Transverse colon (tissue), 4 donors: ENCODE measurements at regions not wholly inside any gene's neighbourhood (a gene's known extent, or its start where the extent isn't known, plus 50 kb on each side); places are given as distances from the start of the nearest gene placed in this dataset.

Experiments used
- DNase-seq: peaks from one replicate; pipeline ENCODE4 v3.0.0-alpha.2; 2019
- H3K27ac ChIP-seq, 4 donors: fragments of 200-600 bp; sonication (generic); 2 replicates each; pipeline ENCODE4 v1.5.1; 2016 to 2018; ENCODE audit warnings: inconsistent platforms in 4 of 4
- H3K27me3 ChIP-seq: fragments of 200-600 bp; sonication (generic); 2 replicates; pipeline ENCODE4 v1.5.1; 2017; ENCODE audit warnings: inconsistent platforms
- H3K36me3 ChIP-seq, 4 donors: fragments of 200-600 bp; sonication (generic); 2 replicates each; pipeline ENCODE4 v1.5.1; 2017 to 2019; ENCODE audit warnings: inconsistent platforms in 4 of 4
- H3K4me1 ChIP-seq, 4 donors: fragments of 200-600 bp; sonication (generic); 2 replicates each; pipeline ENCODE4 v1.5.1; 2017 to 2020; ENCODE audit warnings: inconsistent platforms in 4 of 4
- H3K4me3 ChIP-seq, 4 donors: fragments of 200-600 bp; sonication (generic); 1 replicate in 1 of 4; 2 replicates in 3 of 4; pipeline versions ENCODE4 v1.5.1 to v1.6.1; 2017 to 2019; ENCODE audit warnings: inconsistent platforms in 4 of 4
- H3K9me3 ChIP-seq, 2 donors: fragments of 200-600 bp; sonication (generic); 2 replicates each; pipeline ENCODE4 v1.5.1; 2017 to 2019; ENCODE audit warnings: inconsistent platforms in 2 of 2
- EP300 ChIP-seq: sonication (generic); formaldehyde crosslinking; IDR thresholded peaks from one replicate; pipeline ENCODE4 v1.6.1; 2017; ENCODE audit warnings: antibody characterized with exemption, low read depth
- POLR2A ChIP-seq: fragments of 450-650 bp; IDR thresholded peaks from one replicate; pipeline ENCODE4 v1.6.1; 2016; ENCODE audit warnings: antibody characterized with exemption, mild to moderate bottlenecking, moderate library complexity
- POLR2AphosphoS5 ChIP-seq, 3 donors: sonication (generic); formaldehyde crosslinking; IDR thresholded peaks; one replicate each; pipeline ENCODE4 v1.6.1; 2016; ENCODE audit warnings: antibody characterized with exemption in 3 of 3
- WGBS, 2 donors: methylation state at CpG; one replicate each; pipeline ENCODE4 v1.1.5; 2018; ENCODE audit warnings: low coverage in 1 of 2; 5-methylcytosine and 5-hydroxymethylcytosine counted together
- in situ Hi-C, 4 donors: fragments of 200-750 bp; cut with MboI; loops; one replicate each; pipeline versions ENCODE4 v1.15.0 to v1.15.1; 2017; ENCODE audit warnings: low sequenced_read_pairs in 3 of 4, low pct_ligation_motif_present in 1 of 4, low pct_unique_long_range_greater_than_20kb in 1 of 4
- intact Hi-C: fragments of 100-400 bp; cut with DNase I; formaldehyde crosslinking; loops from one replicate; pipeline ENCODE4 v1.15.1; 2023; ENCODE audit warnings: low total_unique reads
- TF ChIP-seq, protein P1 (sequence below), 5 experiments: fragments of 200-600 bp in 3 of 5; fragments of 450-650 bp in 2 of 5; sonication (generic) in 3 of 5; IDR thresholded peaks; 1 replicate in 2 of 5; 2 replicates in 3 of 5; pipeline ENCODE4 v1.5.1; 2016 to 2017; ENCODE audit warnings: antibody characterized with exemption in 5 of 5, inconsistent platforms in 3 of 5, mild to moderate bottlenecking in 2 of 5, moderate library complexity in 1 of 5

DNA sequence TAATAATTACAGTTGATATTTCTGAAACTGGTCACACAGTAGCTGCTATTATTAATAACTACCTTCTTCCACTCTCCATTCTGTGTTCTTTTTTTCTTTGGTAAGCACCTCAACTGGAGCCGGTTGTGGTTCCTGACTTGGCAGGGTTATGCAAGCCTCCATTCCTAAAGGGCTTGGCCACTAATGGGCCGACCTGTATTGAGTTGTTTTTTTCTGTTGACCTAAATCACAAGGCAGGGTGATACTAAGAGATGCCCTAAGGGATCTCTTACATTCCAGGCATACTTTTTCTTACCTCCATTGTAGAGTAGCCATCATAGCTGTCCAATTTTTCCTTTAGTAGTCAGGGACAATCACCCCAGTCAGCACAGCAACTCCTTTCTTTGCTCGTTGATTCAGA, 1295.8 kb upstream of the ADGRL3 start:
- WGBS, 2 donors: 56 to 69% methylated on average over 3 of the region's 3 CpGs
- no peaks in the 10 kb centered on the region for H3K36me3 ChIP-seq
- intact Hi-C loops (no loop called here), in situ Hi-C loops (no loop called here)
- H3K9me3 ChIP-seq: no peaks in the 10 kb centered on the region
- no peaks in the 10 kb centered on the region for H3K27me3 ChIP-seq
- no peak overlapping the region for H3K27ac ChIP-seq
- no peak overlapping the region for H3K4me3 ChIP-seq
- TF ChIP-seq POLR2A: no peak
- TF ChIP-seq EP300: no peak
- TF ChIP-seq, protein P1, sequence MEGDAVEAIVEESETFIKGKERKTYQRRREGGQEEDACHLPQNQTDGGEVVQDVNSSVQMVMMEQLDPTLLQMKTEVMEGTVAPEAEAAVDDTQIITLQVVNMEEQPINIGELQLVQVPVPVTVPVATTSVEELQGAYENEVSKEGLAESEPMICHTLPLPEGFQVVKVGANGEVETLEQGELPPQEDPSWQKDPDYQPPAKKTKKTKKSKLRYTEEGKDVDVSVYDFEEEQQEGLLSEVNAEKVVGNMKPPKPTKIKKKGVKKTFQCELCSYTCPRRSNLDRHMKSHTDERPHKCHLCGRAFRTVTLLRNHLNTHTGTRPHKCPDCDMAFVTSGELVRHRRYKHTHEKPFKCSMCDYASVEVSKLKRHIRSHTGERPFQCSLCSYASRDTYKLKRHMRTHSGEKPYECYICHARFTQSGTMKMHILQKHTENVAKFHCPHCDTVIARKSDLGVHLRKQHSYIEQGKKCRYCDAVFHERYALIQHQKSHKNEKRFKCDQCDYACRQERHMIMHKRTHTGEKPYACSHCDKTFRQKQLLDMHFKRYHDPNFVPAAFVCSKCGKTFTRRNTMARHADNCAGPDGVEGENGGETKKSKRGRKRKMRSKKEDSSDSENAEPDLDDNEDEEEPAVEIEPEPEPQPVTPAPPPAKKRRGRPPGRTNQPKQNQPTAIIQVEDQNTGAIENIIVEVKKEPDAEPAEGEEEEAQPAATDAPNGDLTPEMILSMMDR (IDR thresholded peaks at IDR 0.05): no peak
- TF ChIP-seq POLR2AphosphoS5 (IDR thresholded peaks at IDR 0.05): no peak
- H3K4me1 ChIP-seq: no peaks in the 10 kb centered on the region
- no peak for DNase-seq

DNA sequence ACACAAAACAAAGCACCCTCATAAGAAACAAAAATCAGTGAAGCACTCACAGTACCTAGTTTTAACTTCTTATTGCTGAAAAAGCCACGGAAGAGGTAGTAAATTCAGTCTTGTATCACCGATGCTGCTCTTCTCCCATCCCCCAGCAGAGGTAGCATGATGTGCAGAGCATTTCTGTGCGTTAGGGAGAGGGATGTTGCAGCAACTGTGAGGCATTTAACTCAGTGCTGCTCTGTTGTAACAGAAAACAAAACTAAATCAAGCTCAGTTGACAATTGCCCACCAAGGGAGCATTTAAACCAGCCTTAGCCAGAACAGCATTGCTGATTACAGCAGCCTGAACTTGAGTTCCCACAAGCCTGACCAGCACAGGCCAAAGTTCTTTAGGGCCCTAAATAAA, 1279.7 kb upstream of the ADGRL3 start:
- TF ChIP-seq POLR2A (no peak), POLR2AphosphoS5 (IDR thresholded peaks at IDR 0.05) (no peak), EP300 (no peak)
- TF ChIP-seq, protein P1 (IDR thresholded peaks at IDR 0.05): no peak
- 36% methylated on average over 2 to 3 of the region's 3 CpGs for WGBS, 2 donors
- Histone ChIP-seq H3K36me3 (no peaks in the 10 kb centered on the region), H3K27ac (no peak overlapping the region), H3K4me3 (no peak overlapping the region), H3K27me3 (no peaks in the 10 kb centered on the region), H3K9me3 (no peaks in the 10 kb centered on the region), H3K4me1 (no peaks in the 10 kb centered on the region)
- in situ Hi-C loops (no loop called here), intact Hi-C loops (no loop called here)
- no peak for DNase-seq

DNA sequence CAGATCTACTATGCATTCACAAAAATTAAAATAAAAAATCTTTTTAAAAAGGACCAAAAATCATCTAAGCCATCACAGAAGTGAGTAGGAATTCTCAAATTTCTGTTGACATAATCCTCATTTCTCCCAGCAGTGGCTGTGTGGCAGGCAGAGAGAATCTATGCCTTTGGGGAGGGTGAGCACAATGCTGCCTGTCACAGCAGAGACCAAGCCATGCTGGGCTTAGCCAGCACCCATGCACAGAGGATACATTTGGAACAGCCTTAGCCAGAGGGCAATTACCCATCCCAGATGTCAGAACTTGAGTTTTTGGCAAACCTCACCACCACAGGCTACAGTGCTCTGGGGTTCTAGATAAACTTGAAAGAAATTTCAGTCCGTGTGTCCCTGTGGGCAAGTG, 1274.8 kb upstream of the ADGRL3 start:
- in situ Hi-C loops: no loop called here
- no peak overlapping the region for H3K4me3 ChIP-seq
- H3K27ac ChIP-seq: no peak overlapping the region
- no peaks in the 10 kb centered on the region for H3K9me3 ChIP-seq
- no peaks in the 10 kb centered on the region for H3K27me3 ChIP-seq
- intact Hi-C loops: no loop called here
- H3K4me1 ChIP-seq: no peaks in the 10 kb centered on the region
- H3K36me3 ChIP-seq: no peaks in the 10 kb centered on the region
- no peak for DNase-seq
- TF ChIP-seq, protein P1 (IDR thresholded peaks at IDR 0.05): no peak
- 67 to 79% methylated on average over 1 of the region's 1 CpG for WGBS, 2 donors

DNA sequence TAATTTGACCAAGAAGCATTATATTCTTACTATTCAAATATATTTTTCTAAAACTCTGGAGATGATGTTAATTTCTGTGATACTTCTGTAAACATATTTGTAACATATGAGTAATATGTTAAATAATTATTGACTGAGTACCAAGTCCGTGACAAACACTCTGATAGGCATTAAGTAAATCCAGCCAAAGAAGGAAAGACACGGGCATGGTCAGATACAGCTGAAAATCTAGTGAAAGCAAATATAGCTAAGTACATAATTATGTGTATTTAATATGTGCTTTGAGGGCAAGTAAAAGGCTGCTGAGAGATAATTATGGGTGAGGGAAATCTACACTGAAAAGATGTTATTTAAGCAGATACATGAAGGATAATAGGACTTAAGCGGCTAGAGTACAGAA, 1263.6 kb upstream of the ADGRL3 start:
- H3K27ac ChIP-seq: no peak overlapping the region

More for the DNA sequence above, 1263.6 kb upstream of the ADGRL3 start:
- DNase-seq: no peak
- TF ChIP-seq EP300: no peak
- TF ChIP-seq, protein P1 (IDR thresholded peaks at IDR 0.05): no peak
- TF ChIP-seq POLR2A: no peak
- TF ChIP-seq POLR2AphosphoS5 (IDR thresholded peaks at IDR 0.05): no peak
- Histone ChIP-seq H3K27me3 (no peaks in the 10 kb centered on the region), H3K4me1 (no peaks in the 10 kb centered on the region), H3K36me3 (no peaks in the 10 kb centered on the region), H3K9me3 (no peaks in the 10 kb centered on the region), H3K4me3 (no peak overlapping the region)
- WGBS, 2 donors: 61 to 67% methylated on average over 3 of the region's 3 CpGs
- in situ Hi-C loops: no loop called here
- intact Hi-C loops: no loop called here
